ENCODE measurements at regions not wholly inside any gene's neighbourhood (a gene's known extent, or its start where the extent isn't known, plus 50 kb on each side); places are given as distances from the start of the nearest gene placed in this dataset.

DNA sequence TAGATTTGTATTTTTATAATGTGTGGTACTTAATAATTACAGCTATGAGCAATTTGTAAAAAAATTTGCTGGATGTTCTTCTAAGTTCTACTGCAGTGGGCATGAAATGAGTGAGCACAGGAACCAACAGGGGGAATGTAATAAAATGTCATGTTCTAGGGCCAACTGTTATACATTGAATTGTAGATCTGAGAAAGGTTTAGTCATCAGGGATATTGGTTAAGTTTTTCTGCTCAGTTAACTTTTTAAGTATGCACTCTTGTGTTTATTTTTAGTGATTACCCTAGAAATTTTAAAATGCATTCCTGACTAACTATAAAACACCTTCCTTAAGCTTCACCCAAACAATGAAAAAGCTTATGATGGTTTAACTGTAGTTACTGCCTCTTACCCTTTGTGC lies 101.8 kb downstream of the CAND1 start:
- Histone ChIP-seq H3K27ac (ENCODE audit: low read depth in 1 of 2, low read length in 1 of 2) (no peak overlapping the region), H3K9me3 (ENCODE audit: control insufficient read depth in 4 of 4, insufficient read depth in 3 of 4, low read length in 3 of 4) (no peaks in the 10 kb centered on the region), H3K36me3 (ENCODE audit: control insufficient read depth in 4 of 4, insufficient read depth in 4 of 4, low read length in 4 of 4) (no peaks in the 10 kb centered on the region), H3K9ac (ENCODE audit: insufficient read depth in 1 of 2, low read length in 2 of 2) (no peak overlapping the region), H3K4me3 (no peak overlapping the region), H3K27me3 (ENCODE audit: control insufficient read depth in 3 of 3, insufficient read depth in 3 of 3, low read length in 2 of 3) (no peaks in the 10 kb centered on the region), H3K4me1 (ENCODE audit: control insufficient read depth in 5 of 5, insufficient read depth in 5 of 5, low read length in 5 of 5) (peaks cover 0 to 4% (median 0%) of the 10 kb centered on the region in 5 donors)
- ATAC-seq (ENCODE audit: insufficient read depth, low FRiP score) (no peak), DNase-seq (no peak)
- TF ChIP-seq, protein P1, sequence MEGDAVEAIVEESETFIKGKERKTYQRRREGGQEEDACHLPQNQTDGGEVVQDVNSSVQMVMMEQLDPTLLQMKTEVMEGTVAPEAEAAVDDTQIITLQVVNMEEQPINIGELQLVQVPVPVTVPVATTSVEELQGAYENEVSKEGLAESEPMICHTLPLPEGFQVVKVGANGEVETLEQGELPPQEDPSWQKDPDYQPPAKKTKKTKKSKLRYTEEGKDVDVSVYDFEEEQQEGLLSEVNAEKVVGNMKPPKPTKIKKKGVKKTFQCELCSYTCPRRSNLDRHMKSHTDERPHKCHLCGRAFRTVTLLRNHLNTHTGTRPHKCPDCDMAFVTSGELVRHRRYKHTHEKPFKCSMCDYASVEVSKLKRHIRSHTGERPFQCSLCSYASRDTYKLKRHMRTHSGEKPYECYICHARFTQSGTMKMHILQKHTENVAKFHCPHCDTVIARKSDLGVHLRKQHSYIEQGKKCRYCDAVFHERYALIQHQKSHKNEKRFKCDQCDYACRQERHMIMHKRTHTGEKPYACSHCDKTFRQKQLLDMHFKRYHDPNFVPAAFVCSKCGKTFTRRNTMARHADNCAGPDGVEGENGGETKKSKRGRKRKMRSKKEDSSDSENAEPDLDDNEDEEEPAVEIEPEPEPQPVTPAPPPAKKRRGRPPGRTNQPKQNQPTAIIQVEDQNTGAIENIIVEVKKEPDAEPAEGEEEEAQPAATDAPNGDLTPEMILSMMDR (IDR thresholded peaks at IDR 0.05; ENCODE audit: control extremely low read depth, extremely low read depth): no peak

DNA sequence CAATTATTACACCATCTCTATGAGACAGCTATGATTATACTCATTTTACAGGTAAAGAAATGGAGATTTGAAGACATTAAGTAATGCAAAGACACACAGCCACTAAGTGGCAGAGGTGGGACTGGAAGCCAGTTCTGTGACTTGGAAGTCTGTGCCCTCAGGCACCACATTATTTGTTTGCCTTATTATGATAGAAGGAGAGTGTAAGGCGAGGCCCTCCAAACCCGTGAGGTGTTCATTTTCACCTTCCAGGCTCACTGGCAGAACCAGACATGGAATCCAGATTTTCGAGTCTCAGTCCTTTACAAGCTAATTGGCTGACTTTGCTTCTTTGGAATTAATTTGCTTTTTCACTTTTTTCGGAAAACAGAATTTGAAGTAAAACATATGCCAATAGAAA lies 107.9 kb downstream of the CAND1 start:
- Histone ChIP-seq H3K27me3 (ENCODE audit: control insufficient read depth in 3 of 3, insufficient read depth in 3 of 3, low read length in 2 of 3) (no peaks in the 10 kb centered on the region), H3K9ac (ENCODE audit: insufficient read depth in 1 of 2, low read length in 2 of 2) (no peak overlapping the region), H3K27ac (ENCODE audit: low read depth in 1 of 2, low read length in 1 of 2) (no peak overlapping the region), H3K36me3 (ENCODE audit: control insufficient read depth in 4 of 4, insufficient read depth in 4 of 4, low read length in 4 of 4) (no peaks in the 10 kb centered on the region), H3K4me3 (no peak overlapping the region), H3K4me1 (ENCODE audit: control insufficient read depth in 5 of 5, insufficient read depth in 5 of 5, low read length in 5 of 5) (peaks cover 0 to under 1% (median 0%) of the 10 kb centered on the region in 5 donors), H3K9me3 (ENCODE audit: control insufficient read depth in 4 of 4, insufficient read depth in 3 of 4, low read length in 3 of 4) (peaks cover 0 to 2% (median 0%) of the 10 kb centered on the region in 4 donors)
- TF ChIP-seq, protein P1 (IDR thresholded peaks at IDR 0.05; ENCODE audit: control extremely low read depth, extremely low read depth): no peak
- no peak for DNase-seq
- 82 to 90% methylated on average over 4 of the region's 4 CpGs for WGBS, 2 donors
- ATAC-seq (ENCODE audit: insufficient read depth, low FRiP score): no peak

DNA sequence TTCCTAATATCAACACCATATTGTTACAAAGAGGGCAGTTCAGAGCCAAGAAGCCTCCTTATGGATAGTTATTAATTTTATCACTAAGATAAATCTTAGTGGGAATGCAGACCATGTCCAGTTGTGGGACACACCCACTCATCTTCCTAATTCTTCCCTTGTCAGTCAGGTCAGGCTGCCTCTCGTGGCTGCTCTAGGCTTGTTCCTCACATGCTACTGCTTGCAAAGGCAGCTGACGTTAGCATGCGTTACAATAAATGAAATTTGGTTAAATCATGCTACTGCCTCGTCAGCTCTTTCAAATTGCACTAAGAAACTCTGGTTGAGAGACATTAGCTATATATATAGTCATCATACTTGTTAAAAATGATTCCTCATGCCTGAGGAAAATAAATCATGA lies 108.4 kb downstream of the CAND1 start:
- TF ChIP-seq, protein P1 (IDR thresholded peaks at IDR 0.05; ENCODE audit: control extremely low read depth, extremely low read depth): no peak
- ATAC-seq (ENCODE audit: insufficient read depth, low FRiP score) (no peak), DNase-seq (no peak)
- H3K4me1 ChIP-seq (ENCODE audit: control insufficient read depth in 5 of 5, insufficient read depth in 5 of 5, low read length in 5 of 5): peaks cover 0 to 6% (median 0%) of the 10 kb centered on the region in 5 donors
- H3K9ac ChIP-seq (ENCODE audit: insufficient read depth in 1 of 2, low read length in 2 of 2): no peak overlapping the region
- H3K36me3 ChIP-seq (ENCODE audit: control insufficient read depth in 4 of 4, insufficient read depth in 4 of 4, low read length in 4 of 4): no peaks in the 10 kb centered on the region
- WGBS, 2 donors: 90 to 96% methylated on average over 4 of the region's 4 CpGs
- H3K27ac ChIP-seq (ENCODE audit: low read depth in 1 of 2, low read length in 1 of 2): no peak overlapping the region
- H3K9me3 ChIP-seq (ENCODE audit: control insufficient read depth in 4 of 4, insufficient read depth in 3 of 4, low read length in 3 of 4): peaks cover 0 to 2% (median 0%) of the 10 kb centered on the region in 4 donors
- H3K4me3 ChIP-seq: no peak overlapping the region
- H3K27me3 ChIP-seq (ENCODE audit: control insufficient read depth in 3 of 3, insufficient read depth in 3 of 3, low read length in 2 of 3): no peaks in the 10 kb centered on the region

DNA sequence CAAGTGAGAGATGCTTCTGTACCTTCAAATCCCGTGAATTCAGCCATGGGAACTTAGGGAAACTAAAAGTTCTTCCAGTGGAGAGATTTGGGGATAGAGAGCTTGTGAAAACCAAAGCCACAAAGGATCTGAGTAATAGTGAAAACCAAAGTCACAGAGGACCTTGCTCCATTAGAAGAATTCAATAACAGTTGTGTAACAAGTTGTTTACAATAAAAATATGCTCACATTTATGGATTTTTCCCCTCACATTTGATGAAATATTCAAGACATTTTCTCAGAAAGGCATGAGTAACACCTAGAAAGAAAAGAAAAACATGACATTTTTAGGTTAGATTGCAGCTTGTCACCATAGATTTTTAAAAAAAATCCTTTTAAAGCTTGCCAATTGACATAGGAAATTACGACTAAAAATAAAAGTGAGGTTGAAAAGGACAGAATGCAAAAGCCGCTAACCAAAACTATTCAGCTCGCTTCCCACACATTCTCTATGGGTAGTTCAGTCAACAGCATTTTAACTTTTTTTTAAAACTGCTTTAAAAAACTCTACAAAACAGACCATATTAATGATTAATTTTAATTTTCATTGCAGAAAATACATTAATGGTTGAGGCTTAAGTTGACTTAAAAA lies 113.2 kb downstream of the CAND1 start:
- Histone ChIP-seq H3K4me3 (no peak overlapping the region), H3K9me3 (ENCODE audit: control insufficient read depth in 4 of 4, insufficient read depth in 3 of 4, low read length in 3 of 4) (peaks cover 0 to 2% (median 0%) of the 10 kb centered on the region in 4 donors), H3K27ac (ENCODE audit: low read depth in 1 of 2, low read length in 1 of 2) (peak overlapping the region in 1 of 2 donors; percentile 47), H3K36me3 (ENCODE audit: control insufficient read depth in 4 of 4, insufficient read depth in 4 of 4, low read length in 4 of 4) (no peaks in the 10 kb centered on the region), H3K27me3 (ENCODE audit: control insufficient read depth in 3 of 3, insufficient read depth in 3 of 3, low read length in 2 of 3) (no peaks in the 10 kb centered on the region), H3K4me1 (ENCODE audit: control insufficient read depth in 5 of 5, insufficient read depth in 5 of 5, low read length in 5 of 5) (peaks cover 0 to 8% (median 0%) of the 10 kb centered on the region in 5 donors), H3K9ac (ENCODE audit: insufficient read depth in 1 of 2, low read length in 2 of 2) (no peak overlapping the region)
- ATAC-seq (ENCODE audit: insufficient read depth, low FRiP score): no peak
- peak in 2 of 3 donors; percentile 45 to 59 for DNase-seq
- 70 to 81% methylated on average over 4 of the region's 4 CpGs for WGBS, 2 donors
- TF ChIP-seq, protein P1 (IDR thresholded peaks at IDR 0.05; ENCODE audit: control extremely low read depth, extremely low read depth): no peak

All from lung (tissue), 11 donors.